ENCODE measurements at regions not wholly inside any gene's neighbourhood (a gene's known extent, or its start where the extent isn't known, plus 50 kb on each side); places are given as distances from the start of the nearest gene placed in this dataset.

DNA sequence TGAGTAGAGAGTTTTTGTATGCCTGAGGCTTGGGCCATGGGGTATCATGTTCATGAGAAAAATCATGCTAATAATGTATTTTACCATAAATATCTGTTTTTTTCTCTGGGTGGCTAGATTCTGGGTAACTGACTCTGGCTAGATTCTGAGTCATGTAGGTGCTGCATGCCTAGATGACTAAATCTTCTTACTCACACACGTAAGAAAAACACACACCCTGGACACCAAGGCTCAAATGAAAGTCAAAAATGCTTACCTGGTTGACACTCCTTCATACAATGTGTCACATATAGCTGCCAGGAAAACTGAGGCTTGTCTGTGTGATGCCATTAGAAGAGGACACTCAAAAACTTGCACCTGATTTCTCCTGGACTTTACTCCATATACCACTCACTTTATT lies 597.4 kb upstream of the SLITRK1 start:
- TF ChIP-seq SP1 (CRISPR knock-in tag; conservative IDR thresholded peaks at IDR 0.05) (no peak), ESRRA (CRISPR knock-in tag; IDR thresholded peaks at IDR 0.05; ENCODE audit: borderline replicate concordance) (no peak), TCF7 (CRISPR knock-in tag; IDR thresholded peaks at IDR 0.05; ENCODE audit: low read depth) (no peak), ZNF121 (CRISPR knock-in tag; IDR thresholded peaks at IDR 0.05) (no peak), ZNF671 (CRISPR knock-in tag; IDR thresholded peaks at IDR 0.05) (no peak)
- TF ChIP-seq, protein P1, sequence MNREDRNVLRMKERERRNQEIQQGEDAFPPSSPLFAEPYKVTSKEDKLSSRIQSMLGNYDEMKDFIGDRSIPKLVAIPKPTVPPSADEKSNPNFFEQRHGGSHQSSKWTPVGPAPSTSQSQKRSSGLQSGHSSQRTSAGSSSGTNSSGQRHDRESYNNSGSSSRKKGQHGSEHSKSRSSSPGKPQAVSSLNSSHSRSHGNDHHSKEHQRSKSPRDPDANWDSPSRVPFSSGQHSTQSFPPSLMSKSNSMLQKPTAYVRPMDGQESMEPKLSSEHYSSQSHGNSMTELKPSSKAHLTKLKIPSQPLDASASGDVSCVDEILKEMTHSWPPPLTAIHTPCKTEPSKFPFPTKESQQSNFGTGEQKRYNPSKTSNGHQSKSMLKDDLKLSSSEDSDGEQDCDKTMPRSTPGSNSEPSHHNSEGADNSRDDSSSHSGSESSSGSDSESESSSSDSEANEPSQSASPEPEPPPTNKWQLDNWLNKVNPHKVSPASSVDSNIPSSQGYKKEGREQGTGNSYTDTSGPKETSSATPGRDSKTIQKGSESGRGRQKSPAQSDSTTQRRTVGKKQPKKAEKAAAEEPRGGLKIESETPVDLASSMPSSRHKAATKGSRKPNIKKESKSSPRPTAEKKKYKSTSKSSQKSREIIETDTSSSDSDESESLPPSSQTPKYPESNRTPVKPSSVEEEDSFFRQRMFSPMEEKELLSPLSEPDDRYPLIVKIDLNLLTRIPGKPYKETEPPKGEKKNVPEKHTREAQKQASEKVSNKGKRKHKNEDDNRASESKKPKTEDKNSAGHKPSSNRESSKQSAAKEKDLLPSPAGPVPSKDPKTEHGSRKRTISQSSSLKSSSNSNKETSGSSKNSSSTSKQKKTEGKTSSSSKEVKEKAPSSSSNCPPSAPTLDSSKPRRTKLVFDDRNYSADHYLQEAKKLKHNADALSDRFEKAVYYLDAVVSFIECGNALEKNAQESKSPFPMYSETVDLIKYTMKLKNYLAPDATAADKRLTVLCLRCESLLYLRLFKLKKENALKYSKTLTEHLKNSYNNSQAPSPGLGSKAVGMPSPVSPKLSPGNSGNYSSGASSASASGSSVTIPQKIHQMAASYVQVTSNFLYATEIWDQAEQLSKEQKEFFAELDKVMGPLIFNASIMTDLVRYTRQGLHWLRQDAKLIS (CRISPR knock-in tag; IDR thresholded peaks at IDR 0.05; ENCODE audit: borderline replicate concordance) = no peak
- TF ChIP-seq, protein P2, sequence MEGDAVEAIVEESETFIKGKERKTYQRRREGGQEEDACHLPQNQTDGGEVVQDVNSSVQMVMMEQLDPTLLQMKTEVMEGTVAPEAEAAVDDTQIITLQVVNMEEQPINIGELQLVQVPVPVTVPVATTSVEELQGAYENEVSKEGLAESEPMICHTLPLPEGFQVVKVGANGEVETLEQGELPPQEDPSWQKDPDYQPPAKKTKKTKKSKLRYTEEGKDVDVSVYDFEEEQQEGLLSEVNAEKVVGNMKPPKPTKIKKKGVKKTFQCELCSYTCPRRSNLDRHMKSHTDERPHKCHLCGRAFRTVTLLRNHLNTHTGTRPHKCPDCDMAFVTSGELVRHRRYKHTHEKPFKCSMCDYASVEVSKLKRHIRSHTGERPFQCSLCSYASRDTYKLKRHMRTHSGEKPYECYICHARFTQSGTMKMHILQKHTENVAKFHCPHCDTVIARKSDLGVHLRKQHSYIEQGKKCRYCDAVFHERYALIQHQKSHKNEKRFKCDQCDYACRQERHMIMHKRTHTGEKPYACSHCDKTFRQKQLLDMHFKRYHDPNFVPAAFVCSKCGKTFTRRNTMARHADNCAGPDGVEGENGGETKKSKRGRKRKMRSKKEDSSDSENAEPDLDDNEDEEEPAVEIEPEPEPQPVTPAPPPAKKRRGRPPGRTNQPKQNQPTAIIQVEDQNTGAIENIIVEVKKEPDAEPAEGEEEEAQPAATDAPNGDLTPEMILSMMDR (IDR thresholded peaks at IDR 0.05) = no peak
- TF ChIP-seq, protein P3, sequence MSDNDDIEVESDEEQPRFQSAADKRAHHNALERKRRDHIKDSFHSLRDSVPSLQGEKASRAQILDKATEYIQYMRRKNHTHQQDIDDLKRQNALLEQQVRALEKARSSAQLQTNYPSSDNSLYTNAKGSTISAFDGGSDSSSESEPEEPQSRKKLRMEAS (CRISPR knock-in tag; IDR thresholded peaks at IDR 0.05) = no peak
- TF ChIP-seq, protein P4, sequence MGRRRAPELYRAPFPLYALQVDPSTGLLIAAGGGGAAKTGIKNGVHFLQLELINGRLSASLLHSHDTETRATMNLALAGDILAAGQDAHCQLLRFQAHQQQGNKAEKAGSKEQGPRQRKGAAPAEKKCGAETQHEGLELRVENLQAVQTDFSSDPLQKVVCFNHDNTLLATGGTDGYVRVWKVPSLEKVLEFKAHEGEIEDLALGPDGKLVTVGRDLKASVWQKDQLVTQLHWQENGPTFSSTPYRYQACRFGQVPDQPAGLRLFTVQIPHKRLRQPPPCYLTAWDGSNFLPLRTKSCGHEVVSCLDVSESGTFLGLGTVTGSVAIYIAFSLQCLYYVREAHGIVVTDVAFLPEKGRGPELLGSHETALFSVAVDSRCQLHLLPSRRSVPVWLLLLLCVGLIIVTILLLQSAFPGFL (CRISPR knock-in tag; IDR thresholded peaks at IDR 0.05; ENCODE audit: borderline replicate concordance) = no peak
- TF ChIP-seq, protein P5, sequence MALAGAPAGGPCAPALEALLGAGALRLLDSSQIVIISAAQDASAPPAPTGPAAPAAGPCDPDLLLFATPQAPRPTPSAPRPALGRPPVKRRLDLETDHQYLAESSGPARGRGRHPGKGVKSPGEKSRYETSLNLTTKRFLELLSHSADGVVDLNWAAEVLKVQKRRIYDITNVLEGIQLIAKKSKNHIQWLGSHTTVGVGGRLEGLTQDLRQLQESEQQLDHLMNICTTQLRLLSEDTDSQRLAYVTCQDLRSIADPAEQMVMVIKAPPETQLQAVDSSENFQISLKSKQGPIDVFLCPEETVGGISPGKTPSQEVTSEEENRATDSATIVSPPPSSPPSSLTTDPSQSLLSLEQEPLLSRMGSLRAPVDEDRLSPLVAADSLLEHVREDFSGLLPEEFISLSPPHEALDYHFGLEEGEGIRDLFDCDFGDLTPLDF (CRISPR knock-in tag; IDR thresholded peaks at IDR 0.05) = no peak
- TF ChIP-seq, protein P6, sequence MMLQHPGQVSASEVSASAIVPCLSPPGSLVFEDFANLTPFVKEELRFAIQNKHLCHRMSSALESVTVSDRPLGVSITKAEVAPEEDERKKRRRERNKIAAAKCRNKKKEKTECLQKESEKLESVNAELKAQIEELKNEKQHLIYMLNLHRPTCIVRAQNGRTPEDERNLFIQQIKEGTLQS (CRISPR knock-in tag; conservative IDR thresholded peaks at IDR 0.05) = no peak
